ENCODE measurements at regions not wholly inside any gene's neighbourhood (a gene's known extent, or its start where the extent isn't known, plus 50 kb on each side); places are given as distances from the start of the nearest gene placed in this dataset.

GRCh38 chr14:25620515-25620914 lies 570.6 kb upstream of the STXBP6 start:
- DNase-seq (ENCODE audit: low read depth): no peak
- H3K4me3 ChIP-seq (ENCODE audit: low read depth, low read length): no peak overlapping the region
- TF ChIP-seq CTCF (conservative IDR thresholded peaks at IDR 0.05; ENCODE audit: low read depth, low read length): no peak

- no peak for TF ChIP-seq CTCF (conservative IDR thresholded peaks at IDR 0.05; ENCODE audit: low read depth, low read length)
- no peak for DNase-seq (ENCODE audit: low read depth)
- no peak overlapping the region for H3K4me3 ChIP-seq (ENCODE audit: low read depth, low read length)
Observed at GRCh38 chr14:25615174-25615573, 565.2 kb upstream of the STXBP6 start.

GRCh38 chr14:25607192-25607591 lies 557.2 kb upstream of the STXBP6 start:
- H3K4me3 ChIP-seq (ENCODE audit: low read depth, low read length): no peak overlapping the region
- TF ChIP-seq CTCF (conservative IDR thresholded peaks at IDR 0.05; ENCODE audit: low read depth, low read length): no peak
- DNase-seq (ENCODE audit: low read depth): no peak

GRCh38 chr14:25602106-25602505 lies 552.2 kb upstream of the STXBP6 start:
- no peak for TF ChIP-seq CTCF (conservative IDR thresholded peaks at IDR 0.05; ENCODE audit: low read depth, low read length)
- no peak overlapping the region for H3K4me3 ChIP-seq (ENCODE audit: low read depth, low read length)
- DNase-seq (ENCODE audit: low read depth): no peak

GRCh38 chr14:25588751-25589150 lies 538.8 kb upstream of the STXBP6 start:
- no peak overlapping the region for H3K4me3 ChIP-seq (ENCODE audit: low read depth, low read length)
- TF ChIP-seq CTCF (conservative IDR thresholded peaks at IDR 0.05; ENCODE audit: low read depth, low read length): no peak
- DNase-seq (ENCODE audit: low read depth): no peak

GRCh38 chr14:25574628-25575325 lies 524.8 kb upstream of the STXBP6 start:
- no peak for TF ChIP-seq CTCF (conservative IDR thresholded peaks at IDR 0.05; ENCODE audit: low read depth, low read length)
- DNase-seq (ENCODE audit: low read depth): no peak
- H3K4me3 ChIP-seq (ENCODE audit: low read depth, low read length): no peak overlapping the region

GRCh38 chr14:25570483-25570882 lies 520.5 kb upstream of the STXBP6 start:
- TF ChIP-seq CTCF (conservative IDR thresholded peaks at IDR 0.05; ENCODE audit: low read depth, low read length): no peak
- H3K4me3 ChIP-seq (ENCODE audit: low read depth, low read length): no peak overlapping the region
- DNase-seq (ENCODE audit: low read depth): no peak

All from choroid plexus epithelial cell (primary cell).